ENCODE measurements at regions not wholly inside any gene's neighbourhood (a gene's known extent, or its start where the extent isn't known, plus 50 kb on each side); places are given as distances from the start of the nearest gene placed in this dataset.

DNA sequence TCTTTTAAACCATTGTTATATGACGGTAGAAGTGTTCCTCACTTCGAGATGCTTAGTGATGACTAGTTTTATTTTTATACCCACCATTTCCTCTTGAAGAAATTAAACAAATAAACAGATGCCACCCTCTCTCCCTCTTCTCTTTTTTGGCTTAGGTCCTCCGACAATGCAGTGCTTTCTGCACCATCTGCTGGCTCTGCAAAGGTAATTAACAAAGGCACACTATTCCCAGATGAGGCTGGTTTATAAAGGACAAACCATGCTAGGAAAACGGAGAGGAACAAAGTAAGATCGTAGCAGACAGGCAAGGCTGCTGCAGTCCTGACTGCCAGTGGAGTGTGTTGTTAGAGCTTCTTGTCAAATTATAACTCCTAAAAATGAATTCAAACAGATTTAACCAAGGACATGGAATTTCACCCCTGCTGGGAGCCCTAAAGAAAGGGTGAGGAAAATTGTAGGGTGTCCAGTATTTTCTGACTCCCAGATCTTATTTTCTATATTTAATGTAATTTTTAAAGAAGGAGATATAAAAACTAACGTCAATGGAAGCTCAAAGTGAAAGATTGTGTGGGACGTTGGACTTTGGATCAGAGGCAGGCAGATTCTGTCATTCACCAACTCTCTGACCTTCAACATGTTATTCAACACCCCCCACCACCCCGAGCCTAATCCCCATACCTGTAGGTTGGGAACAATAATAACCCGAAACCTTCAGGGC lies 142.1 kb downstream of the CPEB2 start:
- DNase-seq (ENCODE audit: extremely low read depth, insufficient read length) = no peak
- TF ChIP-seq, protein P1, sequence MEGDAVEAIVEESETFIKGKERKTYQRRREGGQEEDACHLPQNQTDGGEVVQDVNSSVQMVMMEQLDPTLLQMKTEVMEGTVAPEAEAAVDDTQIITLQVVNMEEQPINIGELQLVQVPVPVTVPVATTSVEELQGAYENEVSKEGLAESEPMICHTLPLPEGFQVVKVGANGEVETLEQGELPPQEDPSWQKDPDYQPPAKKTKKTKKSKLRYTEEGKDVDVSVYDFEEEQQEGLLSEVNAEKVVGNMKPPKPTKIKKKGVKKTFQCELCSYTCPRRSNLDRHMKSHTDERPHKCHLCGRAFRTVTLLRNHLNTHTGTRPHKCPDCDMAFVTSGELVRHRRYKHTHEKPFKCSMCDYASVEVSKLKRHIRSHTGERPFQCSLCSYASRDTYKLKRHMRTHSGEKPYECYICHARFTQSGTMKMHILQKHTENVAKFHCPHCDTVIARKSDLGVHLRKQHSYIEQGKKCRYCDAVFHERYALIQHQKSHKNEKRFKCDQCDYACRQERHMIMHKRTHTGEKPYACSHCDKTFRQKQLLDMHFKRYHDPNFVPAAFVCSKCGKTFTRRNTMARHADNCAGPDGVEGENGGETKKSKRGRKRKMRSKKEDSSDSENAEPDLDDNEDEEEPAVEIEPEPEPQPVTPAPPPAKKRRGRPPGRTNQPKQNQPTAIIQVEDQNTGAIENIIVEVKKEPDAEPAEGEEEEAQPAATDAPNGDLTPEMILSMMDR (IDR thresholded peaks at IDR 0.05; ENCODE audit: insufficient read depth, low read length, poor library complexity, severe bottlenecking) = no peak

DNA sequence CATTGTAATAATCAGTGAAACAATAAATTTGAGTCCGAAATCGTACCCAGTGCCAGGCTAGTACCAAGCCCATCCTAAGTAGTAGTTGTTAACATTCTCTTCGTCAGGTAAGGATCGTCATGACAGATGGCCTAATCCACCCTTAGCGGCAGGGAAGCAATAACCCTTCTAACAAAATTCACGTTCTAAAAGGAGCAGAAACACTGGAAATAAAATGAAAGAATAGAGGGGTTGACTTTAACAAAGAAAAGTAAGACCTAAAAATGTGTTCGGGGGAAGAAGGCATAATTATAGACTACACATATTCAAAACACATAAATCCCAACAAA lies 142.7 kb downstream of the CPEB2 start:
- DNase-seq (ENCODE audit: extremely low read depth, insufficient read length) = no peak
- Histone ChIP-seq H3K4me3 (replicated peaks; ENCODE audit: low read depth, low read length) (no peak overlapping the region), H3K36me3 (ENCODE audit: control insufficient read depth, insufficient read depth, low read length) (no peaks in the 10 kb centered on the region), H3K27me3 (replicated peaks; ENCODE audit: control insufficient read depth, insufficient read depth, low read length) (no peaks in the 10 kb centered on the region)
- TF ChIP-seq, protein P1 (IDR thresholded peaks at IDR 0.05; ENCODE audit: insufficient read depth, low read length, poor library complexity, severe bottlenecking) = no peak

More for the DNA sequence above, 142.1 kb downstream of the CPEB2 start:
- no peak overlapping the region for H3K4me3 ChIP-seq (replicated peaks; ENCODE audit: low read depth, low read length)
- H3K36me3 ChIP-seq (ENCODE audit: control insufficient read depth, insufficient read depth, low read length) = no peaks in the 10 kb centered on the region
- H3K27me3 ChIP-seq (replicated peaks; ENCODE audit: control insufficient read depth, insufficient read depth, low read length) = no peaks in the 10 kb centered on the region

DNA sequence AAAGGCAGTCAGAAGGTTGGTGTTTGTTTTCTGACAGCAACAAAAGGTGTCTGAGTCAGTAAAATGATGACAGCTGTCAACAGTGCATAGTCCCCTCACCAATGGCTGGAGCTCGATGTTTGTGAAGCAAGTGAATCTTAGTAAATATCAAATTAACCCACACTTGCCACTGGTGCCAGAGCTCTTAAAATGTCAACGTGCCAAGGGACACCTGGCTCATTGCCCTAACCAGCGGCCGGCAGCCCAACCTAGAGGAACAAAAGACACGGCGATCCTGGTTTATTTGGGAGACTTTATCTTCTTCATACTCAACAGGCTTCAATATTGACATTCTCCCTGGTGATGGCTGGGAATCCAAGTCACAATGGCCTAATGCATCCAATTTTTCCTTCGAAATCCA lies 143.4 kb downstream of the CPEB2 start:
- TF ChIP-seq, protein P1 (IDR thresholded peaks at IDR 0.05; ENCODE audit: insufficient read depth, low read length, poor library complexity, severe bottlenecking) = no peak
- H3K36me3 ChIP-seq (ENCODE audit: control insufficient read depth, insufficient read depth, low read length) = no peaks in the 10 kb centered on the region
- no peak for DNase-seq (ENCODE audit: extremely low read depth, insufficient read length)
- no peaks in the 10 kb centered on the region for H3K27me3 ChIP-seq (replicated peaks; ENCODE audit: control insufficient read depth, insufficient read depth, low read length)
- H3K4me3 ChIP-seq (replicated peaks; ENCODE audit: low read depth, low read length) = no peak overlapping the region

DNA sequence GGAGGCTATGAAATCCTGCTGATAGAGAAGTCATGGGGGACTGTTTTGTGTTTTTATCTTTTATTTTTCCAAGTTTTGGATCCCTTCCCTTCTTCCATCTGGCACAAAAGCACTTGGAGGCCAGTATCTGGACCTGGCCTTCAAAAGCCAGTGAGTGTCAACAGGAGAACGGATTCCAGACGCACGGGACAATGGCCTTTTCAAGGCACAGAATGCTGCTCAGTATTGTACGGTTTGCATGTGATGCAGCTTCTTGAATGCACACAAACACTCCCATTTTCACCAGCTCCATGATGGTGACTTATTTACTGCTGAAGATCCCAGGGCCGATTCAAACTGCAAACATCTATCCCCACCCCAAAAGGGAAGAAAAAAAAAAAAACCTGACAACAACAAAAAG lies 145.4 kb downstream of the CPEB2 start:
- no peaks in the 10 kb centered on the region for H3K36me3 ChIP-seq (ENCODE audit: control insufficient read depth, insufficient read depth, low read length)
- no peak overlapping the region for H3K4me3 ChIP-seq (replicated peaks; ENCODE audit: low read depth, low read length)
- DNase-seq (ENCODE audit: extremely low read depth, insufficient read length) = no peak
- no peaks in the 10 kb centered on the region for H3K27me3 ChIP-seq (replicated peaks; ENCODE audit: control insufficient read depth, insufficient read depth, low read length)
- TF ChIP-seq, protein P1 (IDR thresholded peaks at IDR 0.05; ENCODE audit: insufficient read depth, low read length, poor library complexity, severe bottlenecking) = no peak

DNA sequence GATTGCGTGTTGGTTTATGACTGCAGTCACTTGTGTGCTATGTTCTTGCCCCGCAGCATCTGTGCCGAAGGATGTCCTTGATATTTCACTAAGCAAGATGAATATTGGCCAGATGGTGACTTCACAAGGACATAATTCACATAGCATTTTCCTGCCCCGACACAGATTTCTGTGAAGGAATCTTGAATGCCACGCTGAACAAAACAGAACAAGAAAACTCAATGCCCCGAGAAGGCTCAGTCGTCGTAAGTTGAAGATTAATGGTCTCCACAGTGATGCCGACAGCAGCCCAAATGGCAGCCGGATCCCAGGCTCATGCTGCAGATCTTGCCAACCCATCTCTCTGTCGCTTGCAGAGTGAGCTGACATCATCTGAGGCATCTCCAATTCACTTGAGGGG lies 145.9 kb downstream of the CPEB2 start:
- TF ChIP-seq, protein P1 (IDR thresholded peaks at IDR 0.05; ENCODE audit: insufficient read depth, low read length, poor library complexity, severe bottlenecking) = no peak
- DNase-seq (ENCODE audit: extremely low read depth, insufficient read length) = no peak
- no peaks in the 10 kb centered on the region for H3K36me3 ChIP-seq (ENCODE audit: control insufficient read depth, insufficient read depth, low read length)
- no peak overlapping the region for H3K4me3 ChIP-seq (replicated peaks; ENCODE audit: low read depth, low read length)
- no peaks in the 10 kb centered on the region for H3K27me3 ChIP-seq (replicated peaks; ENCODE audit: control insufficient read depth, insufficient read depth, low read length)

DNA sequence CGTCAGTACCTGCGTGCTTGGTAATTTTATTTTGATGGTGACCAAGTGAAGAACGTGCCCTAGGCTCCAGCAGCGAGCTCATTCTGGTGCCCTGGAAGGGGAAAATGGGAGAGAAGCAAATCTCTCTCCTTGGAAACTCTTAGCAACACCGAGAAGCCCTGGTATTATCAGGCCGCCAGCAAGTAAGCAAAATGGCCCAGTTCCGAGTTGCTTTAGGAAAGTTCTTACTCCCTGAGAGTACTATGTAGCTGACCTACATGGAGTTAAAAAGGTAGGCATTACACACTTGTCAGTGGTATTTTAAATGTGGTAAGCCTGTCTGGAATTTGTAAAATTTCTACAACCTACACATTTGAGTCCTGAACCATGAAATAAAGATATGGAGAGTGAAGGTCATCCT lies 146.4 kb downstream of the CPEB2 start:
- DNase-seq (ENCODE audit: extremely low read depth, insufficient read length) = no peak
- TF ChIP-seq, protein P1 (IDR thresholded peaks at IDR 0.05; ENCODE audit: insufficient read depth, low read length, poor library complexity, severe bottlenecking) = no peak
- no peak overlapping the region for H3K4me3 ChIP-seq (replicated peaks; ENCODE audit: low read depth, low read length)
- H3K27me3 ChIP-seq (replicated peaks; ENCODE audit: control insufficient read depth, insufficient read depth, low read length) = no peaks in the 10 kb centered on the region
- no peaks in the 10 kb centered on the region for H3K36me3 ChIP-seq (ENCODE audit: control insufficient read depth, insufficient read depth, low read length)
